ENCODE measurements at regions not wholly inside any gene's neighbourhood (a gene's known extent, or its start where the extent isn't known, plus 50 kb on each side); places are given as distances from the start of the nearest gene placed in this dataset.

DNA sequence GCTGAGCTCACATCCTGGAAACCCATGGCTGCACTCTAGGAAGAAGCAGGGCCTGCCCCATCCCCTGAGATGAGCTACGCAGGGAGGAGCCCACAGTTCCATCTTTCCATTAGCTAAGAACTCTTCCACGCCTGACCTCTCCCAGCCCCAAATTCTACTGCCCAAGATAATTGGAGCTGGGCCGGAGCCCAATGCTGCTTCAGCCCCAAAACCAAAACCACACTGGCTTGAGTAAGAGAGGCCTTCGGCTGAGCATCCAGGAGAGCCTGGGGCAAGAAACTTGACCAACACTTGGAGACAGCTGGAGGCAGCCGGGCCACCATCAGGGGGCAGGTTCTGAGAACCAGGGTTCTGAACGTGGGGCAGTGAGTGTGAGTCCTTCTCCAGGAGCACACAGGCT lies 116.1 kb upstream of the ZMIZ1 start:
- Mint-ChIP-seq H3K4me1 (peaks cover 4 to 11% of the 10 kb centered on the region in 2 donors), H3K27me3 (peaks cover 52 to 64% of the 10 kb centered on the region in 2 donors), H3K36me3 (no peaks in the 10 kb centered on the region), H3K4me3 (no peak overlapping the region), H3K27ac (no peak overlapping the region), H3K9me3 (no peaks in the 10 kb centered on the region)
- DNase-seq (no peak), ATAC-seq (replicated peaks) (no peak)

DNA sequence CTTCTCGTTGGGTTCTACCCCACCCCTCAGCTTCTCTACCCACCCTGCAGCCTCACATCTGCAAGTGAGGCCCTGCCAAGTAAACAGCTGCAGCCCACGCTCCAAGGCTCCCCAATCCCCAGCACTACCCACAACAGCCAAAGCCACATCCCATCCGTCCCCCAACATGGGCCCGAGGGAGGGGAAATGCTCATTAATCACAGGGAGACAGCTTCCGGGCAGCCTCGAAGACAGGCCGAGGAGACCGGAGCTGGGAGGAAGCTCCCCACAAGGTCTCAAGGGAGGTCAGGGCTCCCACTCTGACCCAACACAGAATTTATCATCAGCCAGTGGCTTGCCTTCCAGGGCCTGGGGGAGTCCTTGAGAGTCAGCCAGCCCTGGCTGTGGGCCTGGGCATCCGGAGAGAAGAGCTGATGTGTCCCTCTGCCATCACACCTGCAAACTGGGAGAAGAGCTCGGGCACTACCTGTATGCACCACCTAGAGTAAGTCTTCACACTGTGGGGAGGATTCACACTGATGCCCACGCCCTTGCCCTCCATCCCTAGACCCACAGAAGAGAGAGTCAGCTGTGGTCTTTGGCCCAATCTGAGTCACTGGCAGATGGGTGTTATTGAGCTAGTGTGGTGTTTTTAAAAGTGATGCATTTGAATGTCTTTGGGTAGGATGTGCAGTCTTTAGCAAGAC lies 115.5 kb upstream of the ZMIZ1 start:
- H3K27ac Mint-ChIP-seq, result no peak overlapping the region
- H3K9me3 Mint-ChIP-seq, result no peaks in the 10 kb centered on the region
- no peaks in the 10 kb centered on the region for H3K36me3 Mint-ChIP-seq
- peaks cover 4 to 11% of the 10 kb centered on the region in 2 donors for H3K4me1 Mint-ChIP-seq
- ATAC-seq (replicated peaks), result peak; percentile 64 to 76
- H3K4me3 Mint-ChIP-seq, result no peak overlapping the region
- no peak for DNase-seq
- H3K27me3 Mint-ChIP-seq, result peaks cover 52 to 68% of the 10 kb centered on the region in 2 donors

GRCh38 chr10:78953799-78954297 lies 114.9 kb upstream of the ZMIZ1 start:
- peaks cover 52 to 68% of the 10 kb centered on the region in 2 donors for H3K27me3 Mint-ChIP-seq
- H3K4me1 Mint-ChIP-seq, result peaks cover 4 to 11% of the 10 kb centered on the region in 2 donors
- no peak overlapping the region for H3K27ac Mint-ChIP-seq
- H3K4me3 Mint-ChIP-seq, result no peak overlapping the region
- DNase-seq (no peak), ATAC-seq (replicated peaks) (no peak)
- no peaks in the 10 kb centered on the region for H3K36me3 Mint-ChIP-seq
- no peaks in the 10 kb centered on the region for H3K9me3 Mint-ChIP-seq

GRCh38 chr10:78954689-78955088 lies 114.1 kb upstream of the ZMIZ1 start:
- Mint-ChIP-seq H3K36me3 (no peaks in the 10 kb centered on the region), H3K9me3 (no peaks in the 10 kb centered on the region), H3K27ac (no peak overlapping the region), H3K4me1 (peaks cover 4 to 11% of the 10 kb centered on the region in 2 donors), H3K4me3 (no peak overlapping the region), H3K27me3 (peaks cover 50 to 59% of the 10 kb centered on the region in 2 donors)
- no peak for DNase-seq
- no peak for ATAC-seq (replicated peaks)

GRCh38 chr10:78955206-78955605 lies 113.6 kb upstream of the ZMIZ1 start:
- H3K27ac Mint-ChIP-seq, result no peak overlapping the region
- no peak for ATAC-seq (replicated peaks)

DNA sequence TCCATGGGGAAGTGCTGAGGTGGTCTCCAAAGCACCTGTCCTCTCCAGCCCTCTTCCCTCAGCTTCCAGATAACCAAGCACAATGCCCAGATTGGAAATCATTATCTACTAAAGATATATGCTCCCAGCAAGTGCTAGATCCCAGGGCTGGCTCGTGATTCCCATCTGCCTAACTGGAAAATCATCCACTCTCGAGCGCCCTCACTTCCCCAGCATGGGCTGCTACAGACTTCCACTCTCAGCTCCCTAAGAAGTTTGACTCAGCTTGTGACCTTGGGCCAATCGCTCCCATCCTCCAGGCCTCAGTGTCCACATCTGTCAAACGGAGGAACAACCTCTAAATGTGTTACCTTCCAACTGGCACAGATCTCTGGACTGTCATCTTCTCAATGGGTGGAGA lies 112.4 kb upstream of the ZMIZ1 start:
- H3K36me3 Mint-ChIP-seq, result no peaks in the 10 kb centered on the region
- H3K27me3 Mint-ChIP-seq, result peaks cover 40 to 54% of the 10 kb centered on the region in 2 donors
- no peak overlapping the region for H3K4me3 Mint-ChIP-seq
- peaks cover 4 to 11% of the 10 kb centered on the region in 2 donors for H3K4me1 Mint-ChIP-seq
- H3K27ac Mint-ChIP-seq, result no peak overlapping the region
- ATAC-seq (replicated peaks) (no peak), DNase-seq (no peak)
- no peaks in the 10 kb centered on the region for H3K9me3 Mint-ChIP-seq

More at GRCh38 chr10:78955206-78955605, 113.6 kb upstream of the ZMIZ1 start:
- H3K9me3 Mint-ChIP-seq, result no peaks in the 10 kb centered on the region
- H3K4me1 Mint-ChIP-seq, result peaks cover 4 to 11% of the 10 kb centered on the region in 2 donors
- no peaks in the 10 kb centered on the region for H3K36me3 Mint-ChIP-seq
- H3K27me3 Mint-ChIP-seq, result peaks cover 47 to 54% of the 10 kb centered on the region in 2 donors
- no peak overlapping the region for H3K4me3 Mint-ChIP-seq
- DNase-seq, result no peak

GRCh38 chr10:78957471-78958039 lies 111.2 kb upstream of the ZMIZ1 start:
- no peaks in the 10 kb centered on the region for H3K36me3 Mint-ChIP-seq
- no peak overlapping the region for H3K4me3 Mint-ChIP-seq
- peak overlapping the region; percentile 56 for H3K27ac Mint-ChIP-seq
- DNase-seq (no peak), ATAC-seq (replicated peaks) (no peak)
- no peaks in the 10 kb centered on the region for H3K9me3 Mint-ChIP-seq
- peaks cover 4 to 10% of the 10 kb centered on the region in 2 donors for H3K4me1 Mint-ChIP-seq
- peaks cover 37 to 50% of the 10 kb centered on the region in 2 donors for H3K27me3 Mint-ChIP-seq

GRCh38 chr10:78959217-78959923 lies 109.4 kb upstream of the ZMIZ1 start:
- H3K36me3 Mint-ChIP-seq, result no peaks in the 10 kb centered on the region
- ATAC-seq (replicated peaks) (no peak), DNase-seq (no peak)
- H3K4me1 Mint-ChIP-seq, result no peaks in the 10 kb centered on the region
- H3K9me3 Mint-ChIP-seq, result no peaks in the 10 kb centered on the region
- peaks cover 30 to 35% of the 10 kb centered on the region in 2 donors for H3K27me3 Mint-ChIP-seq
- no peak overlapping the region for H3K4me3 Mint-ChIP-seq
- H3K27ac Mint-ChIP-seq, result peak overlapping the region; percentile 43

DNA sequence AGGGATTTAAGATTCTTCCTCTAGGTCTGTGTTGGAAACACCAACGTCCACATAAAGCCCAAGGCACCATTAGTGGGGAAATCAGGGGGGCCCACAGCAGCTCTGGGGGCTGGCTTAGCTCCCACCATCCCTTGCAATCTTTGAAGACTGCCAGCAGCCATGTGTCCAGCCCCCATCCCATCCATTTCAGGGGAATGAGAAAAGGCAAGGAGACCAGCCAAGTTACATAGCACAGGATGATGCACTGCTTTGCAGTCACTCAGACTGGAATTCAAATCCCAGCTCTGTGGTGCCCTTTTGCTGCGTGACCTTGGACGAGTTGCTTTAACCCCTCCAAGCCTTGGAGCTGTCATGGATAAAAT lies 108.9 kb upstream of the ZMIZ1 start:
- no peaks in the 10 kb centered on the region for H3K9me3 Mint-ChIP-seq
- DNase-seq (no peak), ATAC-seq (replicated peaks) (no peak)
- H3K27ac Mint-ChIP-seq, result no peak overlapping the region
- no peaks in the 10 kb centered on the region for H3K4me1 Mint-ChIP-seq
- H3K27me3 Mint-ChIP-seq, result peaks cover 30 to 35% of the 10 kb centered on the region in 2 donors
- no peak overlapping the region for H3K4me3 Mint-ChIP-seq
- no peaks in the 10 kb centered on the region for H3K36me3 Mint-ChIP-seq

GRCh38 chr10:78960316-78960800 lies 108.4 kb upstream of the ZMIZ1 start:
- no peak overlapping the region for H3K4me3 Mint-ChIP-seq
- no peaks in the 10 kb centered on the region for H3K4me1 Mint-ChIP-seq
- H3K36me3 Mint-ChIP-seq, result no peaks in the 10 kb centered on the region
- peaks cover 30 to 35% of the 10 kb centered on the region in 2 donors for H3K27me3 Mint-ChIP-seq
- no peaks in the 10 kb centered on the region for H3K9me3 Mint-ChIP-seq
- no peak for DNase-seq
- H3K27ac Mint-ChIP-seq, result no peak overlapping the region
- ATAC-seq (replicated peaks), result no peak

GRCh38 chr10:78961760-78962159 lies 107.0 kb upstream of the ZMIZ1 start:
- H3K27ac Mint-ChIP-seq, result no peak overlapping the region
- peaks cover 38 to 41% of the 10 kb centered on the region in 2 donors for H3K27me3 Mint-ChIP-seq
- H3K4me3 Mint-ChIP-seq, result no peak overlapping the region

DNA sequence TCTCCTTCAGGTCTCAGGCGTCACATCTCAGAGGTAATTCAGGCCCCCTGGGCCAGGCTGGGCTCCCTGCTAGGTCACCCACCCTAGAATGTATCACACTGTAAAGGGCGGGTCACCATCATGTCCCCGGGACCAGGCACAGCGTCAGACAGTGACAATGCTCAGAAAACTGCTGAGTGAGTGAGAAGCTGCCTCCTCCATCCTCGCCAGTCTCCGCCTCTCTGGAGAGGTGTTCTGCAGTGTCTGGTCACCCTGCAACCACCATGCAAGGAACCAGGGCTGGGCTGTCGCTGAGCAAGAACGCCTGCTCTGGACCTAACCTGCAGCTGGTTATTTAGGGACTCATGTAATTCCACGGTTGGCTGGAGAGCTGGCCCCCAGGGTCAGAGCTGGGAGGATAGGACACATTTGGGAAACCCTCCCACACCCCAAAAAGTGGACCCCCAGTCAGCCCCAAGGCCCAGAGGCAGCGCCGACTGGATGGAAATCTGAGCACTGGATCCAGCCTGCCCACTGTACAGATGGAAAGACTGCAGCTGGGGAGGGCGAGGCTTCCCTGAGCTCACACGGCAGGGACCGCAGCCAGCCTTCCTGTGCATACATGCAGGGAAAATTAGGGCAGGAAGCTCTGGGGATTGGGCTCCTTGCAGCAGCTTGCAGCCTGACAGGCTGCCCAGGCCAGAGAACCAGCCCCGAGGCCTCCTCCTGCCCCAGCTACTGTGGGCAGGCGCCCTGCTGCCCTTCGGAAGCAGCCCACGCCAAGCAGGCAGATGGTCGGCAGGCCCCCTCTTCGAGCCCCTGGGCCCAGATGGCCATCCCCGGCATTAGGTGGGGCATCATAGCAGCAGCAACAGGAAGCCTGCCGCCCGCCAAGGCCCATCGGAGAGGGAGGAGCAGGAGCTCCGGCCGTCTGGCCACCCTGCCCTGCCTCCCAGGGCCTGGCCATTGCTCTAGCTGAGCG lies 105.4 kb upstream of the ZMIZ1 start:
- ATAC-seq (replicated peaks) (no peak), DNase-seq (no peak)
- no peaks in the 10 kb centered on the region for H3K9me3 Mint-ChIP-seq
- no peaks in the 10 kb centered on the region for H3K36me3 Mint-ChIP-seq
- H3K4me1 Mint-ChIP-seq, result no peaks in the 10 kb centered on the region
- peaks cover 41 to 48% of the 10 kb centered on the region in 2 donors for H3K27me3 Mint-ChIP-seq
- H3K27ac Mint-ChIP-seq, result no peak overlapping the region
- H3K4me3 Mint-ChIP-seq, result no peak overlapping the region

More at GRCh38 chr10:78961760-78962159, 107.0 kb upstream of the ZMIZ1 start:
- DNase-seq (no peak), ATAC-seq (replicated peaks) (no peak)
- Mint-ChIP-seq H3K4me1 (no peaks in the 10 kb centered on the region), H3K36me3 (no peaks in the 10 kb centered on the region), H3K9me3 (no peaks in the 10 kb centered on the region)

DNA sequence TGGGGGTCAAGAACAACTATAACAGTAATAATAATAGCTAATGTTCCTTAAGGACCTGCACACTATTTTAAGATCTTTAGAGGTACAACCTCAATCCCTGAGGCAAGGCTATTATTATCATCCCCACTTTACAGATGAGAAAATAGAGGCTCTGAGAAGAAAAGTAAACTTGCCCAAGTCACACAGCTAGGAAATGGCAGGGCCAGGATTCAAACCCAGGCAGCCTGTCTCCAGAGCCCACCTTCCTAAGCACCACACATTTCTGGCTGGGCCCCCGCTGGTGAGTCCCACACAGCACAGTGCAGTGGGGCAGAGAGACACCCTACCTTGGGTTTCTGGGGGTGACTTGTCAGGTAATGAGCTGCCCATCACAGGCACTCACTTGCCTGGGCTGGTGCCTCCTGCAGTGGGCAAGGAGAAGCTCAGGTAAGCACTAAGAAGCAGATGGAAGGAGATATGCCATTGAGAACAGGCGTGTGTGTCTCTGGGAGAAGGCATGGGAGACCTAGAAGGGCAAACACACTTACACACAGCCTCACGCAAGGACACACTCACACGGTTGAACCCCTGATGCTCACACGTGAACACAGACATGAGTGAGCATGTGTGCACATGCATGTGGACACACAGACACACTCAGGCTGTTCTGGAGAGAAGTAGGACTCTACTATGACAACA lies 104.4 kb upstream of the ZMIZ1 start:
- Mint-ChIP-seq H3K36me3 (no peaks in the 10 kb centered on the region), H3K4me3 (no peak overlapping the region), H3K4me1 (no peaks in the 10 kb centered on the region), H3K9me3 (no peaks in the 10 kb centered on the region), H3K27ac (no peak overlapping the region), H3K27me3 (peaks cover 46 to 53% of the 10 kb centered on the region in 2 donors)
- DNase-seq (no peak), ATAC-seq (replicated peaks) (no peak)
